Parathyroid adenoma (tissue), 2 donors: ENCODE measurements at regions not wholly inside any gene's neighbourhood (a gene's known extent, or its start where the extent isn't known, plus 50 kb on each side); places are given as distances from the start of the nearest gene placed in this dataset.

Experiments used
- H2AFZ ChIP-seq: fragments of 300-600 bp; sonication (generic); one replicate; pipeline ENCODE4 v1.7.0; 2017; ENCODE audit warnings: antibody characterized with exemption, mild to moderate bottlenecking
- H3K27ac ChIP-seq: fragments of 300-600 bp; sonication (generic); one replicate; pipeline ENCODE4 v1.7.0; 2017
- H3K27me3 ChIP-seq: fragments of 300-600 bp; sonication (generic); one replicate; pipeline ENCODE4 v1.7.0; 2017; ENCODE audit warnings: low read length; ENCODE audit not compliant: control insufficient read depth, insufficient read depth
- H3K36me3 ChIP-seq: fragments of 300-600 bp; sonication (generic); one replicate; pipeline ENCODE4 v1.7.0; 2017; ENCODE audit warnings: low read length; ENCODE audit not compliant: control insufficient read depth, insufficient read depth
- H3K4me1 ChIP-seq: fragments of 300-600 bp; sonication (generic); one replicate; pipeline ENCODE4 v1.7.0; 2017; ENCODE audit warnings: control low read depth
- H3K4me2 ChIP-seq: fragments of 300-600 bp; sonication (generic); one replicate; pipeline ENCODE4 v1.7.0; 2017; ENCODE audit warnings: low read length
- H3K4me3 ChIP-seq: fragments of 300-600 bp; sonication (generic); one replicate; pipeline ENCODE4 v1.7.0; 2017; ENCODE audit warnings: low read depth, low read length
- H3K79me2 ChIP-seq: fragments of 300-600 bp; sonication (generic); one replicate; pipeline ENCODE4 v1.7.0; 2017; ENCODE audit warnings: control low read depth
- H3K9ac ChIP-seq: fragments of 300-600 bp; sonication (generic); one replicate; pipeline ENCODE4 v1.7.0; 2017; ENCODE audit warnings: mild to moderate bottlenecking
- H3K9me3 ChIP-seq: fragments of 300-600 bp; sonication (generic); one replicate; pipeline ENCODE4 v1.7.0; 2017; ENCODE audit warnings: low read length; ENCODE audit not compliant: control insufficient read depth
- CTCF ChIP-seq: fragments of 300-600 bp; sonication (generic); IDR thresholded peaks from one replicate; pipeline ENCODE4 v1.7.0; 2017; ENCODE audit warnings: antibody characterized with exemption, mild to moderate bottlenecking
- donor health status: primary hyperparathyroidism.

DNA sequence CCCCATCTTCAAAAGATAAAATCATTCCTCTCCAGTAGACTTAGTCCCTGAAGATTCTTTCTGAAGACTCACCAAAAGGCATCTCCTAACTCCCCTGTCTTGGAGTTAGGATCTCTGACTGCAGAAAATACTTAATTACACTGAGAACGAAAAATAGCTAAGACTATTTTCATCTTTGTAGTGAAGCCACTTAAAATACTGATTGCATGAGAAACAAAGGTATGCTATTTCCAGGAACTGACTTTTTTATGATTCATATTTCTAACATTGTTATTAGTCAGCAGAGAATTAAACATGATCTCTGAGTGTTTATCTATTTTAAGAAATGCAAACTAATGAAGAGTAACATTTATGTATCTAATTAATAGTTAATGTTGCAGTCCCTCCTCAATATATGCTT is 71.8 kb upstream of the NR3C2 start:
- Histone ChIP-seq H3K4me3 (no peak overlapping the region), H3K4me1 (no peaks in the 10 kb centered on the region), H3K36me3 (no peaks in the 10 kb centered on the region), H3K27ac (no peak overlapping the region), H3K27me3 (no peaks in the 10 kb centered on the region), H3K9me3 (no peaks in the 10 kb centered on the region), H3K9ac (no peak overlapping the region), H3K4me2 (no peak overlapping the region), H2AFZ (no peak overlapping the region), H3K79me2 (no peaks in the 10 kb centered on the region)
- TF ChIP-seq CTCF, result no peak

DNA sequence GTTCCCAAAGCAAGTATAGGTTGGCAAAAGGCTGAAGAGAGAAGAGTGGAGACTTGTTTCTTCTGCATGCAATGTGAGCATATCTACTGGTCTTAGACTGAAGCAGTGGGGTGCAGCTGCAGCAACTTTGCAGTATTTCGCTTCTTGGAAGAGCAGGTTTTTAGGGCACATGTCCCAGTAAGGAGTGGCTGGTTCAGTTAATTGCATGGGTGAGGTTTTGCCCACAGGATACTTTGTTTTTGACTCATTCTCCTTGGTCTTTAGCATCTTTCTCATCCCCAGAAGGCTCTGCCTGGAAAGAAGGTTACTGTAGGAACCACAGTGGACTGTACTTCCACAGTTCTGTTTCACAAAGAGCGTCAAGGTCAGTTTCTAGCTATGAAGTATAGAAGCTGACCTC is 68.0 kb upstream of the NR3C2 start:
- Histone ChIP-seq H3K4me1 (no peaks in the 10 kb centered on the region), H3K36me3 (no peaks in the 10 kb centered on the region), H3K4me3 (no peak overlapping the region), H3K27me3 (no peaks in the 10 kb centered on the region), H3K79me2 (no peaks in the 10 kb centered on the region), H3K9ac (no peak overlapping the region), H3K4me2 (no peak overlapping the region), H3K27ac (no peak overlapping the region), H3K9me3 (no peaks in the 10 kb centered on the region), H2AFZ (no peak overlapping the region)
- TF ChIP-seq CTCF, result no peak

GRCh38 chr4:148503681-148504080 is 61.5 kb upstream of the NR3C2 start:
- H3K79me2 ChIP-seq, result no peaks in the 10 kb centered on the region
- H3K36me3 ChIP-seq, result no peaks in the 10 kb centered on the region
- no peak for TF ChIP-seq CTCF
- no peak overlapping the region for H3K27ac ChIP-seq
- no peak overlapping the region for H3K4me2 ChIP-seq
- H2AFZ ChIP-seq, result no peak overlapping the region
- no peak overlapping the region for H3K4me3 ChIP-seq
- no peaks in the 10 kb centered on the region for H3K9me3 ChIP-seq
- H3K9ac ChIP-seq, result no peak overlapping the region
- H3K27me3 ChIP-seq, result no peaks in the 10 kb centered on the region
- H3K4me1 ChIP-seq, result no peaks in the 10 kb centered on the region

DNA sequence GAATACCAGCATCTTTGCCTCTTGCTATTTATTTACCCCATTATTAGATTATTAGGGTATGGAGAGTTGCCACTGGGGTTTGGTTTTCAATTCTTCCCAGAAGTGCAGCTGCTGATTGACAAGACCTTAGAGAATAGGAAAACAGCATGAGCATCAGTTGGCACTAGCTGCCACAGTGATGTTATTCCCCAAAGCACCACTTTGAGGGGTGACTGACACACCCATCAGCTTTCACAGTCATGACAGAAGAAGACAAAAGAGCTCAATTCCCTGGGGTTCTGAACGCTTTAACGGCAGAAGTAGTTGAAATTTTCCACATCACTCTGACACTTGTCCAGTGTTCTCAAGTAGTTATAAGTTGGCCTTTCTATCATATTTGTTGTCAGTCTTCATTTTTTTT is 55.0 kb upstream of the NR3C2 start:
- H3K9me3 ChIP-seq, result no peaks in the 10 kb centered on the region
- no peak overlapping the region for H3K4me3 ChIP-seq
- no peaks in the 10 kb centered on the region for H3K4me1 ChIP-seq
- no peak overlapping the region for H2AFZ ChIP-seq
- no peak for TF ChIP-seq CTCF
- H3K4me2 ChIP-seq, result no peak overlapping the region
- H3K36me3 ChIP-seq, result no peaks in the 10 kb centered on the region
- no peak overlapping the region for H3K9ac ChIP-seq
- H3K27me3 ChIP-seq, result no peaks in the 10 kb centered on the region
- no peaks in the 10 kb centered on the region for H3K79me2 ChIP-seq
- no peak overlapping the region for H3K27ac ChIP-seq

GRCh38 chr4:148495463-148495862 is 53.2 kb upstream of the NR3C2 start:
- Histone ChIP-seq H3K79me2 (no peaks in the 10 kb centered on the region), H3K4me3 (no peak overlapping the region), H3K4me2 (no peak overlapping the region), H3K4me1 (no peaks in the 10 kb centered on the region), H3K9ac (no peak overlapping the region), H3K27me3 (no peaks in the 10 kb centered on the region), H3K9me3 (no peaks in the 10 kb centered on the region), H3K36me3 (no peaks in the 10 kb centered on the region), H3K27ac (no peak overlapping the region), H2AFZ (no peak overlapping the region)
- no peak for TF ChIP-seq CTCF
